Mucosa of stomach (tissue), 1 donor: ENCODE measurements at regions not wholly inside any gene's neighbourhood (a gene's known extent, or its start where the extent isn't known, plus 50 kb on each side); places are given as distances from the start of the nearest gene placed in this dataset.
"Not testable (repeated sequence)": the region's sequence is repeated elsewhere in the genome, so short reads cannot be mapped to it uniquely, and the experiment has no call there.

ENCODE experiments used
- H3K27me3 ChIP-seq: one replicate; pipeline ENCODE4 v1.7.0; 2013; ENCODE audit warnings: mild to moderate bottlenecking, low read length; ENCODE audit not compliant: control insufficient read depth, insufficient read depth
- H3K36me3 ChIP-seq: one replicate; pipeline ENCODE4 v1.7.0; 2013; ENCODE audit warnings: low read length; ENCODE audit not compliant: control insufficient read depth, insufficient read depth
- H3K4me1 ChIP-seq: one replicate; pipeline ENCODE4 v1.7.0; 2013; ENCODE audit warnings: mild to moderate bottlenecking, low read length; ENCODE audit not compliant: control insufficient read depth, insufficient read depth
- H3K4me3 ChIP-seq: one replicate; pipeline ENCODE4 v1.7.0; 2013; ENCODE audit warnings: low read length
- H3K9ac ChIP-seq: one replicate; pipeline ENCODE4 v1.7.0; 2013; ENCODE audit warnings: mild to moderate bottlenecking, low read length, moderate library complexity
- H3K9me3 ChIP-seq: one replicate; pipeline ENCODE4 v1.7.0; 2013; ENCODE audit warnings: mild to moderate bottlenecking, low read length, moderate library complexity; ENCODE audit not compliant: control insufficient read depth
- donor health status: Pancreatic carcinoma.

GRCh38 chr6:10343320-10343719, 71.6 kb downstream of the TFAP2A start:
- no peaks in the 10 kb centered on the region for H3K9me3 ChIP-seq

GRCh38 chr6:10341605-10342004, 73.3 kb downstream of the TFAP2A start:
- no peaks in the 10 kb centered on the region for H3K4me1 ChIP-seq
- no peak overlapping the region for H3K9ac ChIP-seq
- H3K9me3 ChIP-seq, result no peaks in the 10 kb centered on the region
- H3K27me3 ChIP-seq, result no peaks in the 10 kb centered on the region
- H3K4me3 ChIP-seq, result no peak overlapping the region
- H3K36me3 ChIP-seq, result no peaks in the 10 kb centered on the region

More at GRCh38 chr6:10343320-10343719, 71.6 kb downstream of the TFAP2A start:
- Histone ChIP-seq H3K4me1 (no peaks in the 10 kb centered on the region), H3K9ac (no peak overlapping the region), H3K36me3 (no peaks in the 10 kb centered on the region), H3K27me3 (no peaks in the 10 kb centered on the region), H3K4me3 (no peak overlapping the region)

DNA sequence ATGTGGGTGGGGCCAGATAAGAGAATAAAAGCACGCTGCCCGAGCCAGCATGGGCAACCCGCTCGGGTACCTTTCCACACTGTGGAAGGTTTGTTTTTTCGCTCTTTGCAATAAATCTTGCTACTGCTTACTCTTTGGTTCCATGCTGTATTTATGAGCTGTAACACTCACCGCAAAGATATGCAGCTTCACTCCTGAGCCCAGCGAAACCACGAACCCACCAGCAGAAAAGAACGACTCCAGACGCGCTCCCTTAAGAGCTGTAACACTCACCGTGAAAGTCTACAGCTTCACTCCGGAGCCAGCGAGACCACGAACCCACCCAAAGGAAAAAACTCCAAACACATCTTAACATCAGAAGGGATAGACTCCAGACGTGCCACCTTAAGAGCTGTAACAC, 76.7 kb downstream of the TFAP2A start:
- Histone ChIP-seq H3K27me3 (no peaks in the 10 kb centered on the region), H3K4me3 (no peak overlapping the region), H3K36me3 (no peaks in the 10 kb centered on the region), H3K9ac (no peak overlapping the region), H3K9me3 (no peaks in the 10 kb centered on the region), H3K4me1 (no peaks in the 10 kb centered on the region)

- H3K4me1 ChIP-seq, H3K9ac ChIP-seq, H3K9me3 ChIP-seq, H3K36me3 ChIP-seq, H3K27me3 ChIP-seq, H3K4me3 ChIP-seq: not testable (repeated sequence)
Observed at GRCh38 chr6:10337376-10337775, 77.5 kb downstream of the TFAP2A start.

DNA sequence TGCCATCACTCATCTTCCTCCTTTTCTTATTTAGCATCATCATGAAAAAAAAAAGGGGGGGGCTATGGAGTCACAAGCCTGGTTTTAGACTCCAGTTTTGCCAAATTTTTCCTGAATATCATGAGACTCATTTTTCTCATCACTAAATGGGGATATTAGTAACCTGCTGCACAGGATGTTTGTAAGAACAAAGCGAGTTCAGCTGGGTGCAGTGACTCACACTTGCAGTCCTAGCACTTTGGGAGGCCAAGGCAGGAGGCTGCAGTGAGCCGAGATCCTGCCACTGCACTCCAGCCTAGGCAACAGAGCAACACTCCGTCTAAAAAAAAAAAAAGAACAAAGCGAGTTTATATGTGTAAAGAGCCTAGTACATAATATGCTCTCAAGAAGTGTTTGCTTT, 82.8 kb downstream of the TFAP2A start:
- Histone ChIP-seq H3K27me3 (no peaks in the 10 kb centered on the region), H3K9me3 (no peaks in the 10 kb centered on the region), H3K36me3 (no peaks in the 10 kb centered on the region), H3K9ac (no peak overlapping the region), H3K4me3 (no peak overlapping the region), H3K4me1 (no peaks in the 10 kb centered on the region)

DNA sequence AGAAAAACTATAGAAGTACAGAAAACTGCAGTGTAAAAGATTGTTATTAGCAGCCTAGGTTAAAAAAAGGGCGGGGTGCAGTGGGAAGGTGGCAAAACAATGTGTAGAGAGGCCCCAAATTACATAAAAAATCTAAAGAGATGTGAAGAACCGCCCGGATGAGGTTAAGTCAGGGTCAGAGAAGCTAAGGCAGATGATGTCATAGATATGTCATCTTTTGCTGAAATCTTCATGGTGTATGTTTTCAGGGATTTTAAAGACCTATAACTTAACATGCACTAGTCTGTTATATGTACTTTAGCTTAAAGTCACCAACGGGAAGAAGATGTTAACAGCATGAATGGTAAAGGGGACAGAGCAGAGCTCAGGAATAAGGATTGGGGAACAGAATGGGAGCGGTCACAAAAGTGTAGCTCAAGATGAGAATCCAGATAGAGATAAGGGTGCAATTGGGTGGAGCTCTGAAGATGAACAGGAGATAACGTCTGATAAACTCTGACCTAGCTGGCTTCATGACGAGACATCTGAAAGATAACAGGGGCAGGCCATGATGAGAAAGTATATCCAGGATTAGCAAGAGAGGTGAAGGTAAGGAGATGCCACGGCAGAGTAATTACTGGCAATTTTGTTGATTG, 83.4 kb downstream of the TFAP2A start:
- no peaks in the 10 kb centered on the region for H3K9me3 ChIP-seq
- no peak overlapping the region for H3K4me3 ChIP-seq
- no peaks in the 10 kb centered on the region for H3K4me1 ChIP-seq
- no peaks in the 10 kb centered on the region for H3K27me3 ChIP-seq
- no peak overlapping the region for H3K9ac ChIP-seq
- H3K36me3 ChIP-seq, result no peaks in the 10 kb centered on the region

GRCh38 chr6:10330515-10330914, 84.4 kb downstream of the TFAP2A start:
- no peaks in the 10 kb centered on the region for H3K27me3 ChIP-seq

GRCh38 chr6:10323018-10323417, 91.9 kb downstream of the TFAP2A start:
- Histone ChIP-seq H3K4me1 (no peaks in the 10 kb centered on the region), H3K9ac (no peak overlapping the region), H3K9me3 (no peaks in the 10 kb centered on the region), H3K4me3 (no peak overlapping the region), H3K27me3 (no peaks in the 10 kb centered on the region), H3K36me3 (no peaks in the 10 kb centered on the region)

More at GRCh38 chr6:10330515-10330914, 84.4 kb downstream of the TFAP2A start:
- Histone ChIP-seq H3K9me3 (no peaks in the 10 kb centered on the region), H3K9ac (no peak overlapping the region), H3K36me3 (no peaks in the 10 kb centered on the region), H3K4me1 (no peaks in the 10 kb centered on the region), H3K4me3 (no peak overlapping the region)

DNA sequence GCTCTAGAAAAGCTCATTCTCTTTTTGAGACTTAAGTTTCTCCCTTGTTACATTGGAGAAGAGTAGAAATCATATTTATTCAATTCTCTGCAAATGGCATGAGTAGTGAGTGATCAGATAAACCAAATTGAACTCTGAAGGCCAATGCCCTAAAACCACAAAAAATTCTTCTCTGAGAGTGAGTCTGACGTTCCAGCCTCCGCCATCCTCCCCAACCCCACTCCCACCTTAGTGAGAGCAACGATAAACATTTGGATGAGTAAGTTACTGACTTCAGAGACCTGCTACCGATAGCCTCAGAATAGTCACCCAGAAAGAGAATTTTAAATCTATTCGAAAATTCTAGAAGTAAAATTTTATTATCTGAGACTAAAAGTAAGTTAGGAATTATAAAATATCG, 94.6 kb downstream of the TFAP2A start:
- H3K36me3 ChIP-seq, result no peaks in the 10 kb centered on the region

GRCh38 chr6:10316373-10316721, 98.5 kb downstream of the TFAP2A start:
- Histone ChIP-seq H3K36me3 (no peaks in the 10 kb centered on the region), H3K4me1 (no peaks in the 10 kb centered on the region), H3K27me3 (no peaks in the 10 kb centered on the region), H3K9ac (no peak overlapping the region), H3K4me3 (no peak overlapping the region), H3K9me3 (no peaks in the 10 kb centered on the region)

More for the DNA sequence above, 94.6 kb downstream of the TFAP2A start:
- Histone ChIP-seq H3K27me3 (no peaks in the 10 kb centered on the region), H3K4me3 (no peak overlapping the region), H3K4me1 (no peaks in the 10 kb centered on the region), H3K9ac (no peak overlapping the region), H3K9me3 (no peaks in the 10 kb centered on the region)

DNA sequence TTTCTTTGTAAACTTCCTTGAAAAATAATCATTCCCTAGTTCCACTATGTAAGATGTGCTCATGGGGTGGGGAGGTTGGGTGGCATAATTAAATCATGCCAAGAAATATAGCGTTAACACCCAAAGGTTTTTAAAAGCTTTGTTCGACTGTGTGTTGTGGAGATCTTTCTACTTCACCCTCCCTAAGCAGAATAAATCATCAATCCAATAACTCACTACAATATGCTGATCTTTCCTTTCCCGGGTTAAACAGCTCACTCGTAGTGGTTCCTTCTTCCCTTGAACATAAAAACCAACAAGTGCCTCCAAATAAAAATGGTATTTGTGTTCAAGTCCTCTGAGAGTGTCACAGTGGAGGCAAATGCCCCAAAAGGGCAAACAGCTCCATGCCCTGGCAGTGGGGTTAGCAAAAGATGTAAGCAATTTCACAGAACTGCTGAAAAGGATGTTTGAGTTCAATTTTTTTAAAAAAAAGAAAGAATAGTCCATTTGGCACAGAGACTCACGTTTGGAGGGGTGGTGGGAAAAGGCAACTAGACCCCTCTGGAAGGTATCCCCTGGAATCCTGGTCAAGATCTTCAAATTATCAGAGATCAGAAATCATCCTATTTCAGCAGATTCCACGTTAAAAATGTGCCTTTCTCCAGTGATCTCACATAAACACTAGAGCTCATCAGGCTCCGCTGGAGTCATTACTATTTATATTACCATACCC, 99.1 kb downstream of the TFAP2A start:
- Histone ChIP-seq H3K36me3 (no peaks in the 10 kb centered on the region), H3K9me3 (no peaks in the 10 kb centered on the region), H3K4me1 (no peaks in the 10 kb centered on the region), H3K27me3 (no peaks in the 10 kb centered on the region), H3K9ac (no peak overlapping the region), H3K4me3 (no peak overlapping the region)

DNA sequence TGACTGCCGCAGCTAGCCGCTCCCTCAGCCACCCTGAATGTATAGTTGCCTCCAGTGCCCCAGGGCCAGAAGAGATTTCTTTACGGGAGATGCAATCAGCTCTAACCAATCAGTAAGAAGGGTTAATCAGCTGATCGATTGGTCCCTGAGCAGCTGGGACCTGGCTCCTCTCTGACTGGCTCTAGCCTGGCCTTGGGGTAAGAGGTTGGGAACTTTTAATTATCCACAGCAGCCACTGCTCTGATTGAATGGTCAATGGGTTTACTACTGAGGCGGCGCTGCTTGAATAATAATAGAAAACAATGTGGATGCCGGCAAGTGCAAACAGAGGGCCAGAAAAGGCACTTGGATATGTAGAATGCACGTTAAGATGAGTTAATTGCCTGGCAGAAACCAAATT, 99.8 kb downstream of the TFAP2A start:
- no peak overlapping the region for H3K9ac ChIP-seq
- H3K4me1 ChIP-seq, result peaks cover 4% of the 10 kb centered on the region
- H3K36me3 ChIP-seq, result no peaks in the 10 kb centered on the region
- H3K9me3 ChIP-seq, result no peaks in the 10 kb centered on the region
- H3K4me3 ChIP-seq, result no peak overlapping the region
- H3K27me3 ChIP-seq, result no peaks in the 10 kb centered on the region
